Gastroesophageal sphincter (tissue), 4 donors: ENCODE measurements at regions not wholly inside any gene's neighbourhood (a gene's known extent, or its start where the extent isn't known, plus 50 kb on each side); places are given as distances from the start of the nearest gene placed in this dataset.

Experiments
- ATAC-seq: fragments of 150-250 bp; one replicate; pipeline ENCODE4 v1.9.1; 2016; ENCODE audit warnings: mild to moderate bottlenecking, moderate library complexity
- H3K27ac ChIP-seq, 4 donors: fragments of 200-600 bp; sonication (generic) in 3 of 4; 1 replicate in 3 of 4; 2 replicates in 1 of 4; pipeline ENCODE4 v1.5.1; 2016 to 2019
- H3K27me3 ChIP-seq: fragments of 200-600 bp; sonication (generic); one replicate; pipeline ENCODE4 v1.5.1; 2019
- H3K36me3 ChIP-seq, 2 donors: fragments of 200-600 bp; sonication (generic); one replicate each; pipeline ENCODE4 v1.5.1; 2019; ENCODE audit warnings: control low read depth in 1 of 2
- H3K4me1 ChIP-seq, 3 donors: fragments of 200-600 bp; sonication (generic); 1 replicate in 2 of 3; 2 replicates in 1 of 3; pipeline ENCODE4 v1.5.1; 2016 to 2019; ENCODE audit warnings: control low read depth in 2 of 3
- H3K4me3 ChIP-seq, 2 donors: fragments of 200-600 bp; sonication (generic); one replicate each; pipeline ENCODE4 v1.5.1; 2019; ENCODE audit warnings: mild to moderate bottlenecking in 1 of 2, moderate library complexity in 1 of 2
- H3K9me3 ChIP-seq, 3 donors: fragments of 200-600 bp; sonication (generic); one replicate each; pipeline ENCODE4 v1.5.1; 2017 to 2019; ENCODE audit warnings: control low read depth in 2 of 3
- CTCF ChIP-seq, 4 experiments: fragments of 200-600 bp in 2 of 4; fragments of 450-650 bp in 2 of 4; sonication (generic) in 1 of 4; IDR thresholded peaks; one replicate each; pipeline ENCODE4 v1.5.1; 2017 to 2019; ENCODE audit warnings: antibody characterized with exemption in 4 of 4, mild to moderate bottlenecking in 2 of 4, moderate library complexity in 2 of 4
- EP300 ChIP-seq: sonication (generic); formaldehyde crosslinking; IDR thresholded peaks from one replicate; pipeline ENCODE4 v1.6.1; 2017; ENCODE audit warnings: antibody characterized with exemption, mild to moderate bottlenecking
- POLR2A ChIP-seq, 2 donors: fragments of 450-650 bp; IDR thresholded peaks; one replicate each; pipeline ENCODE4 v1.6.1; 2017; ENCODE audit warnings: antibody characterized with exemption in 2 of 2, mild to moderate bottlenecking in 2 of 2, moderate library complexity in 1 of 2
- POLR2AphosphoS5 ChIP-seq: sonication (generic); formaldehyde crosslinking; IDR thresholded peaks from one replicate; pipeline ENCODE4 v1.6.1; 2017; ENCODE audit warnings: antibody characterized with exemption
- WGBS, 2 donors: methylation state at CpG; one replicate each; pipeline ENCODE4 v1.1.5; 2018; ENCODE audit warnings: low coverage in 1 of 2; 5-methylcytosine and 5-hydroxymethylcytosine counted together

GRCh38 chr1:186757851-186758250, 70.9 kb upstream of the PLA2G4A start:
- TF ChIP-seq POLR2AphosphoS5: no peak
- no peak for TF ChIP-seq POLR2A (IDR thresholded peaks at IDR 0.05)
- no peak for TF ChIP-seq EP300
- peaks cover 0 to 3% (median 0%) of the 10 kb centered on the region in 3 donors for H3K4me1 ChIP-seq
- no peak overlapping the region for H3K27ac ChIP-seq
- H3K27me3 ChIP-seq: no peaks in the 10 kb centered on the region
- H3K9me3 ChIP-seq: no peaks in the 10 kb centered on the region
- no peak overlapping the region for H3K4me3 ChIP-seq
- ATAC-seq: no peak
- H3K36me3 ChIP-seq: no peaks in the 10 kb centered on the region
- WGBS, 2 donors: 75 to 85% methylated on average over 3 to 4 of the region's 4 CpGs

GRCh38 chr1:186754542-186755145, 74.1 kb upstream of the PLA2G4A start:
- Histone ChIP-seq H3K4me1 (no peaks in the 10 kb centered on the region), H3K36me3 (no peaks in the 10 kb centered on the region), H3K27me3 (no peaks in the 10 kb centered on the region), H3K27ac (no peak overlapping the region), H3K9me3 (no peaks in the 10 kb centered on the region), H3K4me3 (no peak overlapping the region)
- no peak for ATAC-seq
- TF ChIP-seq POLR2AphosphoS5 (no peak), EP300 (no peak), CTCF (IDR thresholded peaks at IDR 0.05) (no peak), POLR2A (IDR thresholded peaks at IDR 0.05) (no peak)
- WGBS, 2 donors: 60 to 74% methylated on average over 2 to 3 of the region's 3 CpGs

- Histone ChIP-seq H3K4me3 (no peak overlapping the region), H3K27ac (no peak overlapping the region), H3K9me3 (no peaks in the 10 kb centered on the region), H3K36me3 (no peaks in the 10 kb centered on the region), H3K27me3 (no peaks in the 10 kb centered on the region), H3K4me1 (no peaks in the 10 kb centered on the region)
- WGBS, 2 donors: 90 to 93% methylated on average over 4 of the region's 4 CpGs
- TF ChIP-seq POLR2A (IDR thresholded peaks at IDR 0.05) (no peak), POLR2AphosphoS5 (no peak), CTCF (IDR thresholded peaks at IDR 0.05) (no peak), EP300 (no peak)
- no peak for ATAC-seq
Observed at GRCh38 chr1:186753241-186753640, 73.0 kb upstream of the PTGS2 start.

- peak; percentile 58 for ATAC-seq
- H3K36me3 ChIP-seq: no peaks in the 10 kb centered on the region
- no peak overlapping the region for H3K4me3 ChIP-seq
- no peaks in the 10 kb centered on the region for H3K4me1 ChIP-seq
- H3K9me3 ChIP-seq: no peaks in the 10 kb centered on the region
- TF ChIP-seq POLR2A (IDR thresholded peaks at IDR 0.05) (no peak), POLR2AphosphoS5 (no peak), EP300 (no peak), CTCF (IDR thresholded peaks at IDR 0.05) (no peak)
- H3K27ac ChIP-seq: no peak overlapping the region
- WGBS, 2 donors: 70 to 83% methylated on average over 1 of the region's 1 CpG
- H3K27me3 ChIP-seq: no peaks in the 10 kb centered on the region
Observed at GRCh38 chr1:186750257-186750656, 70.0 kb upstream of the PTGS2 start.

GRCh38 chr1:186749820-186750219, 69.6 kb upstream of the PTGS2 start:
- Histone ChIP-seq H3K27me3 (no peaks in the 10 kb centered on the region), H3K4me3 (no peak overlapping the region), H3K9me3 (no peaks in the 10 kb centered on the region), H3K36me3 (no peaks in the 10 kb centered on the region), H3K27ac (no peak overlapping the region), H3K4me1 (no peaks in the 10 kb centered on the region)
- WGBS, 2 donors: 73 to 75% methylated on average over 3 of the region's 3 CpGs
- no peak for ATAC-seq
- no peak for TF ChIP-seq POLR2A (IDR thresholded peaks at IDR 0.05)
- TF ChIP-seq EP300: no peak
- TF ChIP-seq POLR2AphosphoS5: no peak
- no peak for TF ChIP-seq CTCF (IDR thresholded peaks at IDR 0.05)
